NCI-H446 (cell line): ENCODE measurements at regions not wholly inside any gene's neighbourhood (a gene's known extent, or its start where the extent isn't known, plus 50 kb on each side); places are given as distances from the start of the nearest gene placed in this dataset.
A peak's percentile ranks its signal among the peaks of the same experiment; 100 is the strongest.
"Not testable (repeated sequence)": the region's sequence is repeated elsewhere in the genome, so short reads cannot be mapped to it uniquely, and the experiment has no call there.

Experiments
- DNase-seq, 2 experiments: peaks; one replicate each; lab custom pipeline; 2025; lab: John Stamatoyannopoulos, UW

GRCh38 chrX:25640276-25640675 is 497.9 kb upstream of the MAGEB18 start:
- DNase-seq = no peak

- no peak for DNase-seq
Measured at GRCh38 chrX:25646156-25646555, 492.0 kb upstream of the MAGEB18 start.

- DNase-seq = no peak
Measured at GRCh38 chrX:25648790-25649189, 489.4 kb upstream of the MAGEB18 start.

- DNase-seq = no peak
Measured at GRCh38 chrX:25650216-25650820, 487.8 kb upstream of the MAGEB18 start.

- no peak for DNase-seq
Measured at GRCh38 chrX:25659317-25659716, 478.8 kb upstream of the MAGEB18 start.

GRCh38 chrX:25663701-25664100 is 474.4 kb upstream of the MAGEB18 start:
- no peak for DNase-seq

GRCh38 chrX:25665431-25665830 is 472.7 kb upstream of the MAGEB18 start:
- no peak for DNase-seq

- DNase-seq = no peak
Measured at GRCh38 chrX:25667681-25668080, 470.5 kb upstream of the MAGEB18 start.

GRCh38 chrX:25674776-25675175 is 463.4 kb upstream of the MAGEB18 start:
- DNase-seq = no peak

GRCh38 chrX:25701876-25702275 is 436.3 kb upstream of the MAGEB18 start:
- DNase-seq = no peak

- DNase-seq = no peak
Measured at GRCh38 chrX:25717122-25717521, 421.0 kb upstream of the MAGEB18 start.

GRCh38 chrX:25721564-25721963 is 416.6 kb upstream of the MAGEB18 start:
- peak in 1 of 2 experiments; percentile 2 for DNase-seq

- DNase-seq = no peak
Measured at GRCh38 chrX:25726539-25726938, 411.6 kb upstream of the MAGEB18 start.

GRCh38 chrX:25733148-25733547 is 405.0 kb upstream of the MAGEB18 start:
- DNase-seq = no peak

GRCh38 chrX:25737540-25737939 is 400.6 kb upstream of the MAGEB18 start:
- DNase-seq = no peak

- no peak for DNase-seq
Measured at GRCh38 chrX:25742334-25742733, 395.8 kb upstream of the MAGEB18 start.

GRCh38 chrX:25754399-25754798 is 383.7 kb upstream of the MAGEB18 start:
- no peak for DNase-seq

- DNase-seq = no peak
Measured at GRCh38 chrX:25755194-25755593, 382.9 kb upstream of the MAGEB18 start.

- DNase-seq = no peak
Measured at GRCh38 chrX:25762656-25763055, 375.5 kb upstream of the MAGEB18 start.

GRCh38 chrX:25771853-25772252 is 366.3 kb upstream of the MAGEB18 start:
- not testable (repeated sequence) for DNase-seq

GRCh38 chrX:25797796-25798195 is 340.3 kb upstream of the MAGEB18 start:
- not testable (repeated sequence) for DNase-seq

GRCh38 chrX:25805744-25806143 is 332.4 kb upstream of the MAGEB18 start:
- DNase-seq = no peak

- no peak for DNase-seq
Measured at GRCh38 chrX:25807022-25807421, 331.1 kb upstream of the MAGEB18 start.

GRCh38 chrX:25810202-25810601 is 327.9 kb upstream of the MAGEB18 start:
- no peak for DNase-seq

- no peak for DNase-seq
Measured at GRCh38 chrX:25819879-25820278, 318.3 kb upstream of the MAGEB18 start.
